ENCODE measurements at regions not wholly inside any gene's neighbourhood (a gene's known extent, or its start where the extent isn't known, plus 50 kb on each side); places are given as distances from the start of the nearest gene placed in this dataset.

GRCh38 chr5:109469896-109470662 is 60.3 kb upstream of the PJA2 start:
- TF ChIP-seq CTCF (IDR thresholded peaks at IDR 0.05; ENCODE audit: extremely low read depth, missing control alignments) = no peak
- DNase-seq (ENCODE audit: low spot score) = no peak

- DNase-seq (ENCODE audit: low spot score) = peak; percentile 82
- TF ChIP-seq CTCF (IDR thresholded peaks at IDR 0.05; ENCODE audit: extremely low read depth, missing control alignments) = peak; percentile 79
Observed at GRCh38 chr5:109468737-109469420, 59.1 kb upstream of the PJA2 start.

GRCh38 chr5:109468288-109468676 is 58.5 kb upstream of the PJA2 start:
- DNase-seq (ENCODE audit: low spot score) = no peak
- no peak for TF ChIP-seq CTCF (IDR thresholded peaks at IDR 0.05; ENCODE audit: extremely low read depth, missing control alignments)

- no peak for TF ChIP-seq CTCF (IDR thresholded peaks at IDR 0.05; ENCODE audit: extremely low read depth, missing control alignments)
- DNase-seq (ENCODE audit: low spot score) = no peak
Observed at GRCh38 chr5:109467058-109467457, 57.3 kb upstream of the PJA2 start.
